HEK293 (cell line): ENCODE measurements at regions not wholly inside any gene's neighbourhood (a gene's known extent, or its start where the extent isn't known, plus 50 kb on each side); places are given as distances from the start of the nearest gene placed in this dataset.

Experiments
- SP2 ChIP-seq: fragments of 450-650 bp; formaldehyde crosslinking; IDR thresholded peaks from 2 replicates; pipeline ENCODE4 v1.5.1; 2016; ENCODE audit warnings: missing biosample characterization, missing genetic modification characterization
- SP7 ChIP-seq: fragments of 450-650 bp; formaldehyde crosslinking; IDR thresholded peaks from 2 replicates; pipeline ENCODE4 v1.5.1; 2016; ENCODE audit warnings: missing biosample characterization, missing genetic modification characterization
- ZBTB7A ChIP-seq: fragments of 450-650 bp; formaldehyde crosslinking; IDR thresholded peaks from 2 replicates; pipeline ENCODE4 v1.5.1; 2016; ENCODE audit warnings: low read depth, missing biosample characterization, missing genetic modification characterization
- ZNF10 ChIP-seq: fragments of 450-650 bp; formaldehyde crosslinking; IDR thresholded peaks from 2 replicates; pipeline ENCODE4 v1.5.1; 2017; ENCODE audit warnings: missing biosample characterization, missing genetic modification characterization
- ZNF121 ChIP-seq: fragments of 450-650 bp; formaldehyde crosslinking; IDR thresholded peaks from 2 replicates; pipeline ENCODE4 v1.5.1; 2016; ENCODE audit warnings: missing biosample characterization, missing genetic modification characterization
- ZNF239 ChIP-seq: fragments of 450-650 bp; formaldehyde crosslinking; IDR thresholded peaks from 2 replicates; pipeline ENCODE4 v1.5.1; 2016; ENCODE audit warnings: missing biosample characterization, missing genetic modification characterization
- ZNF433 ChIP-seq: fragments of 450-650 bp; formaldehyde crosslinking; IDR thresholded peaks from 2 replicates; pipeline ENCODE4 v1.5.1; 2016; ENCODE audit warnings: missing biosample characterization, missing genetic modification characterization, low read depth
- ZNF501 ChIP-seq: fragments of 450-650 bp; formaldehyde crosslinking; IDR thresholded peaks from 2 replicates; pipeline ENCODE4 v1.5.1; 2016; ENCODE audit warnings: missing biosample characterization, missing genetic modification characterization
- ZNF529 ChIP-seq: fragments of 450-650 bp; formaldehyde crosslinking; IDR thresholded peaks from 2 replicates; pipeline ENCODE4 v1.5.1; 2017; ENCODE audit warnings: missing genetic modification characterization, missing biosample characterization; ENCODE audit not compliant: insufficient replicate concordance
- ZNF549 ChIP-seq: fragments of 450-650 bp; IDR thresholded peaks from 2 replicates; pipeline ENCODE4 v1.5.1; 2018; ENCODE audit warnings: missing biosample characterization, missing genetic modification characterization, mild to moderate bottlenecking, inconsistent platforms, moderate library complexity
- ZNF777 ChIP-seq: fragments of 450-650 bp; formaldehyde crosslinking; IDR thresholded peaks from 2 replicates; pipeline ENCODE4 v1.5.1; 2017; ENCODE audit warnings: missing biosample characterization, missing genetic modification characterization, borderline replicate concordance
- TF ChIP-seq, protein P1 (sequence below): fragments of 450-650 bp; formaldehyde crosslinking; IDR thresholded peaks from 2 replicates; pipeline ENCODE4 v1.5.1; 2016; ENCODE audit warnings: missing biosample characterization, missing genetic modification characterization

DNA sequence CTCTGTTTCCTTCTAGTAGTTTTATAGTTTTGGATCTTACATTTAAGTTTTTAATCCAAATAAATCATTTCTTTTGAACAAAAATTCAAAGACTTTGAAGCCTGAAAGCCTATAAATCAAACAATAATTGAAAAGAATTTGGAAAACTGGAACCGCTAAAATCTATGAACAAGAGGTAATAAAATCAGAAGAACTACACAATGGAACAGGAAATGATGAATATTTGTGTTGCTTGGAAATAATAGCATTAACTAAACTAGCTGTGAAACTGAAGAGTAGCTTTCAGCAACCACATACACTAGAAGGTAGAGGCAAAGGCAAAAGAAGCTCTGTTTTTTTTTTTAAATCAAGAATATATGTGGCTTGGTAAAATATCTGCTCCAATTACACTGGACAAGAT, 147.9 kb upstream of the ABI3BP start:
- TF ChIP-seq, protein P1, sequence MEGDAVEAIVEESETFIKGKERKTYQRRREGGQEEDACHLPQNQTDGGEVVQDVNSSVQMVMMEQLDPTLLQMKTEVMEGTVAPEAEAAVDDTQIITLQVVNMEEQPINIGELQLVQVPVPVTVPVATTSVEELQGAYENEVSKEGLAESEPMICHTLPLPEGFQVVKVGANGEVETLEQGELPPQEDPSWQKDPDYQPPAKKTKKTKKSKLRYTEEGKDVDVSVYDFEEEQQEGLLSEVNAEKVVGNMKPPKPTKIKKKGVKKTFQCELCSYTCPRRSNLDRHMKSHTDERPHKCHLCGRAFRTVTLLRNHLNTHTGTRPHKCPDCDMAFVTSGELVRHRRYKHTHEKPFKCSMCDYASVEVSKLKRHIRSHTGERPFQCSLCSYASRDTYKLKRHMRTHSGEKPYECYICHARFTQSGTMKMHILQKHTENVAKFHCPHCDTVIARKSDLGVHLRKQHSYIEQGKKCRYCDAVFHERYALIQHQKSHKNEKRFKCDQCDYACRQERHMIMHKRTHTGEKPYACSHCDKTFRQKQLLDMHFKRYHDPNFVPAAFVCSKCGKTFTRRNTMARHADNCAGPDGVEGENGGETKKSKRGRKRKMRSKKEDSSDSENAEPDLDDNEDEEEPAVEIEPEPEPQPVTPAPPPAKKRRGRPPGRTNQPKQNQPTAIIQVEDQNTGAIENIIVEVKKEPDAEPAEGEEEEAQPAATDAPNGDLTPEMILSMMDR = no peak
- no peak for TF ChIP-seq ZNF121
- no peak for TF ChIP-seq ZNF10 (tag by site-specific recombination)
- no peak for TF ChIP-seq ZNF549 (tag by site-specific recombination)
- TF ChIP-seq ZNF501 (tag by site-specific recombination) = no peak
- TF ChIP-seq ZNF777 (tag by site-specific recombination) = no peak
- no peak for TF ChIP-seq SP2
- TF ChIP-seq ZBTB7A (tag by site-specific recombination) = no peak
- no peak for TF ChIP-seq ZNF529 (tag by site-specific recombination)
- no peak for TF ChIP-seq ZNF239 (tag by site-specific recombination)
- TF ChIP-seq SP7 = no peak
- TF ChIP-seq ZNF433 (tag by site-specific recombination) = no peak
